ENCODE measurements at regions not wholly inside any gene's neighbourhood (a gene's known extent, or its start where the extent isn't known, plus 50 kb on each side); places are given as distances from the start of the nearest gene placed in this dataset.
"Not testable (repeated sequence)": the region's sequence is repeated elsewhere in the genome, so short reads cannot be mapped to it uniquely, and the experiment has no call there.

- no peak for DNase-seq
Observed at GRCh38 chrX:128582036-128582435, 529.8 kb upstream of the ACTRT1 start.

- DNase-seq, result no peak
Observed at GRCh38 chrX:128581615-128582014, 529.4 kb upstream of the ACTRT1 start.

GRCh38 chrX:128543114-128543513, 490.9 kb upstream of the ACTRT1 start:
- DNase-seq, result no peak

GRCh38 chrX:128518508-128518907, 466.3 kb upstream of the ACTRT1 start:
- peak; percentile 2 for DNase-seq

GRCh38 chrX:128517691-128518090, 465.5 kb upstream of the ACTRT1 start:
- no peak for DNase-seq

- no peak for DNase-seq
Observed at GRCh38 chrX:128504496-128504895, 452.3 kb upstream of the ACTRT1 start.

- DNase-seq, result no peak
Observed at GRCh38 chrX:128464116-128464515, 411.9 kb upstream of the ACTRT1 start.

GRCh38 chrX:128460835-128461234, 408.6 kb upstream of the ACTRT1 start:
- no peak for DNase-seq

- no peak for DNase-seq
Observed at GRCh38 chrX:128458888-128459287, 406.7 kb upstream of the ACTRT1 start.

GRCh38 chrX:128457674-128458073, 405.5 kb upstream of the ACTRT1 start:
- DNase-seq, result no peak

GRCh38 chrX:128439159-128439558, 387.0 kb upstream of the ACTRT1 start:
- no peak for DNase-seq

- no peak for DNase-seq
Observed at GRCh38 chrX:128438082-128438481, 385.9 kb upstream of the ACTRT1 start.

GRCh38 chrX:128436397-128437103, 384.3 kb upstream of the ACTRT1 start:
- no peak for DNase-seq

- no peak for DNase-seq
Observed at GRCh38 chrX:128425546-128425945, 373.3 kb upstream of the ACTRT1 start.

GRCh38 chrX:128408842-128409241, 356.6 kb upstream of the ACTRT1 start:
- DNase-seq, result no peak

- DNase-seq, result no peak
Observed at GRCh38 chrX:128396601-128397000, 344.4 kb upstream of the ACTRT1 start.

GRCh38 chrX:128383846-128384245, 331.6 kb upstream of the ACTRT1 start:
- not testable (repeated sequence) for DNase-seq

GRCh38 chrX:128365492-128365891, 313.3 kb upstream of the ACTRT1 start:
- DNase-seq, result no peak

GRCh38 chrX:128335671-128336070, 283.5 kb upstream of the ACTRT1 start:
- DNase-seq, result no peak

GRCh38 chrX:128334821-128335220, 282.6 kb upstream of the ACTRT1 start:
- DNase-seq, result no peak

GRCh38 chrX:128310912-128311311, 258.7 kb upstream of the ACTRT1 start:
- DNase-seq, result no peak

GRCh38 chrX:128309311-128309710, 257.1 kb upstream of the ACTRT1 start:
- no peak for DNase-seq

- no peak for DNase-seq
Observed at GRCh38 chrX:128294198-128294597, 242.0 kb upstream of the ACTRT1 start.

- no peak for DNase-seq
Observed at GRCh38 chrX:128287693-128288092, 235.5 kb upstream of the ACTRT1 start.

- no peak for DNase-seq
Observed at GRCh38 chrX:128250621-128251020, 198.4 kb upstream of the ACTRT1 start.

Measured in NCI-H1436 treated with DMSO at 0.1 percent for 48 hours (cell line).